ENCODE measurements at regions not wholly inside any gene's neighbourhood (a gene's known extent, or its start where the extent isn't known, plus 50 kb on each side); places are given as distances from the start of the nearest gene placed in this dataset.

DNA sequence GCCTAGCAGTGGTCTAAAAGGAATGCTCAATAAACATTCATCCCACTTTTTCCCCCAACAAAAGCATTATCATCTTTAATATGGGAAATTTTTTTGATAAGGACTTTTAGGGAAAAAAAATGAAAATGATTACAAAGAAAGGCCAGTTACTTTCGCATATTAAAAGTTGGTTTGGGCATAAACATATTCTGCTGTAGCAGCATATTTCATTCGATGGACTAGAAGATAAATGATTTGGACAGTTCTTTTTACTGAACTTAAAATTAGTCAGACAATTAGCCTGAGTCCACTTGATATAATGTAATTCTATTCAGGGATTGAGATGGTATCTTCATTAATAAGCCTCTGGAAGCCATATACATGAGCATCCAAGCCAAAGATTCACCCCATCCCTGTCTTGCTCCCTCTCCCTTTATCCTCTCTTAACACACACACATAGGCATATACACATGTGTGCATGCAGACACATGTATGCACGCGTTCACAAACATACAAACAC is 299.1 kb downstream of the NUAK1 start:
- WGBS (ENCODE audit: insufficient coverage): 100% methylated on average over 1 of the region's 4 CpGs

DNA sequence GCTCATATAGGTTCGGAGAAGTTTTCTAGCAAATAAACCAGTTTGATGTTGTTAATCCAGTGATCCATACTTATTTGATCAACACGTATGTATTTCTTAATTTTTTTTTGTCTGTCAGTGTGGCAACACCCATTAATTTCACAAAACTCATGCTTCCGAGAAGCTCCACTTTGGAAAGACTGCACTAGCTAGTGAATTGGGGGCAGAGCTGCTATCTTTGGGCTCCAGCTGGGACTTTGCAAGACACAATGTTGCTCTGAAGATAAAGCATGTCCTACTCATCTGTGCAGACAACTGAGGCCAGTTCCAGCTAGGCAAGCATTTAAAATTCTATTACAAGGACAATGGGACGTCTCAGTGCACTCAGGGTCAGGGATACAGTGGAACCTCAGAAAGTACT is 298.4 kb downstream of the NUAK1 start:
- TF ChIP-seq, protein P1, sequence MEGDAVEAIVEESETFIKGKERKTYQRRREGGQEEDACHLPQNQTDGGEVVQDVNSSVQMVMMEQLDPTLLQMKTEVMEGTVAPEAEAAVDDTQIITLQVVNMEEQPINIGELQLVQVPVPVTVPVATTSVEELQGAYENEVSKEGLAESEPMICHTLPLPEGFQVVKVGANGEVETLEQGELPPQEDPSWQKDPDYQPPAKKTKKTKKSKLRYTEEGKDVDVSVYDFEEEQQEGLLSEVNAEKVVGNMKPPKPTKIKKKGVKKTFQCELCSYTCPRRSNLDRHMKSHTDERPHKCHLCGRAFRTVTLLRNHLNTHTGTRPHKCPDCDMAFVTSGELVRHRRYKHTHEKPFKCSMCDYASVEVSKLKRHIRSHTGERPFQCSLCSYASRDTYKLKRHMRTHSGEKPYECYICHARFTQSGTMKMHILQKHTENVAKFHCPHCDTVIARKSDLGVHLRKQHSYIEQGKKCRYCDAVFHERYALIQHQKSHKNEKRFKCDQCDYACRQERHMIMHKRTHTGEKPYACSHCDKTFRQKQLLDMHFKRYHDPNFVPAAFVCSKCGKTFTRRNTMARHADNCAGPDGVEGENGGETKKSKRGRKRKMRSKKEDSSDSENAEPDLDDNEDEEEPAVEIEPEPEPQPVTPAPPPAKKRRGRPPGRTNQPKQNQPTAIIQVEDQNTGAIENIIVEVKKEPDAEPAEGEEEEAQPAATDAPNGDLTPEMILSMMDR (IDR thresholded peaks at IDR 0.05): no peak
- Histone ChIP-seq H2AFZ (ENCODE audit: insufficient read depth, low read depth, low read length, poor library complexity, severe bottlenecking) (no peak overlapping the region), H3K79me2 (ENCODE audit: insufficient read depth, low read length) (no peaks in the 10 kb centered on the region), H4K20me1 (ENCODE audit: insufficient read depth, low read length) (no peaks in the 10 kb centered on the region), H3K9me3 (replicated peaks in 1 of 2; ENCODE audit: control insufficient read depth in 1 of 2, insufficient read depth in 1 of 2, low read length in 2 of 2) (no peaks in the 10 kb centered on the region), H3K9ac (ENCODE audit: insufficient read depth, low read length, poor library complexity, severe bottlenecking) (no peak overlapping the region), H3K27me3 (ENCODE audit: control insufficient read depth in 2 of 2, insufficient read depth in 2 of 2, low read length in 2 of 2) (peaks cover 0 to 4% of the 10 kb centered on the region in 2 donors), H3K4me1 (ENCODE audit: control insufficient read depth in 1 of 2, insufficient read depth in 2 of 2, low read length in 2 of 2) (peaks cover 9 to 11% of the 10 kb centered on the region in 2 donors), H3K36me3 (replicated peaks in 1 of 2; ENCODE audit: control insufficient read depth in 1 of 2, insufficient read depth in 2 of 2, low read length in 2 of 2) (no peaks in the 10 kb centered on the region), H3K4me2 (replicated peaks; ENCODE audit: extremely low read depth, low read length, poor library complexity, severe bottlenecking) (no peak overlapping the region), H3K4me3 (replicated peaks in 1 of 3; ENCODE audit: low read depth in 2 of 3, low read length in 3 of 3) (no peak overlapping the region), H3K27ac (ENCODE audit: low read depth in 1 of 2, low read length in 2 of 2) (no peak overlapping the region)
- Mint-ChIP-seq H3K27me3 (ENCODE audit: low read depth in 3 of 3) (peaks cover 7 to 18% (median 13%) of the 10 kb centered on the region in 3 donors), H3K36me3 (no peaks in the 10 kb centered on the region), H3K27ac (no peak overlapping the region), H3K4me1 (peaks cover 9% of the 10 kb centered on the region), H3K9me3 (peaks cover 0 to 1% (median 0%) of the 10 kb centered on the region in 7 donors), H3K4me3 (no peak overlapping the region)
- intact Hi-C loops (cut with micrococcal nuclease): no loop called here
- DNase-seq: no peak
- 100% methylated on average over 1 of the region's 4 CpGs for WGBS (ENCODE audit: insufficient coverage)

More for the DNA sequence above, 299.1 kb downstream of the NUAK1 start:
- Mint-ChIP-seq H3K36me3 (no peaks in the 10 kb centered on the region), H3K4me3 (no peak overlapping the region), H3K9me3 (peaks cover 0 to 1% (median 0%) of the 10 kb centered on the region in 7 donors), H3K4me1 (peaks cover 13% of the 10 kb centered on the region), H3K27ac (no peak overlapping the region), H3K27me3 (ENCODE audit: low read depth in 3 of 3) (peaks cover 3 to 18% (median 12%) of the 10 kb centered on the region in 3 donors)
- intact Hi-C loops (cut with micrococcal nuclease): no loop called here
- no peak for DNase-seq
- TF ChIP-seq, protein P1 (IDR thresholded peaks at IDR 0.05): no peak
- Histone ChIP-seq H3K9me3 (replicated peaks in 1 of 2; ENCODE audit: control insufficient read depth in 1 of 2, insufficient read depth in 1 of 2, low read length in 2 of 2) (no peaks in the 10 kb centered on the region), H3K9ac (ENCODE audit: insufficient read depth, low read length, poor library complexity, severe bottlenecking) (no peak overlapping the region), H3K79me2 (ENCODE audit: insufficient read depth, low read length) (no peaks in the 10 kb centered on the region), H3K4me2 (replicated peaks; ENCODE audit: extremely low read depth, low read length, poor library complexity, severe bottlenecking) (no peak overlapping the region), H4K20me1 (ENCODE audit: insufficient read depth, low read length) (no peaks in the 10 kb centered on the region), H3K4me1 (ENCODE audit: control insufficient read depth in 1 of 2, insufficient read depth in 2 of 2, low read length in 2 of 2) (peaks cover 14 to 16% of the 10 kb centered on the region in 2 donors), H3K4me3 (replicated peaks in 1 of 3; ENCODE audit: low read depth in 2 of 3, low read length in 3 of 3) (no peak overlapping the region), H2AFZ (ENCODE audit: insufficient read depth, low read depth, low read length, poor library complexity, severe bottlenecking) (no peak overlapping the region), H3K36me3 (replicated peaks in 1 of 2; ENCODE audit: control insufficient read depth in 1 of 2, insufficient read depth in 2 of 2, low read length in 2 of 2) (no peaks in the 10 kb centered on the region), H3K27ac (ENCODE audit: low read depth in 1 of 2, low read length in 2 of 2) (no peak overlapping the region), H3K27me3 (ENCODE audit: control insufficient read depth in 2 of 2, insufficient read depth in 2 of 2, low read length in 2 of 2) (peaks cover 0 to 4% of the 10 kb centered on the region in 2 donors)
